ENCODE measurements at regions not wholly inside any gene's neighbourhood (a gene's known extent, or its start where the extent isn't known, plus 50 kb on each side); places are given as distances from the start of the nearest gene placed in this dataset.

DNA sequence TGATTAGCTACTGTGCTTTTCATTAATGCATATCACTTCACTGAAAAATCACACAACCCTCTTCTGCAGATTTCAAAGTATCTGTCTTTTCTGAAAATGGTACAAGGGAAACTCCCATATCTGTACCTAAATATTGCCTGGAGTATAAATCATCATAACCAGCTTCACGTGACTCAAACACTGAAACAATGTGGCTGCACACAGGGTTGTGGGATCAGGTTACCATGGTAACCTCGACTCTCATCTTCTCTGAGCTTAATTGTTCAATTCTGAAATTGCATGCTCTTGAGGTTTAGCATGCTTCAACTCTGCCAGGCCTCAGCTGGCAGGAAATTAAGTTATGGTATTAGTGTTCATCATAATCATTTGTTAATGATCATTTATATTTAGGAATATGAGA lies 77.5 kb upstream of the CPSF6 start:
- TF ChIP-seq TSHZ2 (CRISPR knock-in tag; IDR thresholded peaks at IDR 0.05) (no peak), ISL1 (CRISPR knock-in tag; IDR thresholded peaks at IDR 0.05) (no peak)
